Retinal pigment epithelial cell (primary cell): ENCODE measurements at regions not wholly inside any gene's neighbourhood (a gene's known extent, or its start where the extent isn't known, plus 50 kb on each side); places are given as distances from the start of the nearest gene placed in this dataset.

Experiments
- DNase-seq: peaks from one replicate; pipeline ENCODE4 v3.0.0-alpha.2; 2010; ENCODE audit warnings: low read depth
- H3K4me3 ChIP-seq: 2 replicates; pipeline ENCODE4 v1.5.1; 2011; ENCODE audit warnings: mild to moderate bottlenecking, low read length, control low read depth, moderate library complexity
- TF ChIP-seq, protein P1 (sequence below): conservative IDR thresholded peaks from 2 replicates; pipeline ENCODE4 v1.5.1; 2011; ENCODE audit warnings: low read depth, low read length, control low read depth, inconsistent platforms

DNA sequence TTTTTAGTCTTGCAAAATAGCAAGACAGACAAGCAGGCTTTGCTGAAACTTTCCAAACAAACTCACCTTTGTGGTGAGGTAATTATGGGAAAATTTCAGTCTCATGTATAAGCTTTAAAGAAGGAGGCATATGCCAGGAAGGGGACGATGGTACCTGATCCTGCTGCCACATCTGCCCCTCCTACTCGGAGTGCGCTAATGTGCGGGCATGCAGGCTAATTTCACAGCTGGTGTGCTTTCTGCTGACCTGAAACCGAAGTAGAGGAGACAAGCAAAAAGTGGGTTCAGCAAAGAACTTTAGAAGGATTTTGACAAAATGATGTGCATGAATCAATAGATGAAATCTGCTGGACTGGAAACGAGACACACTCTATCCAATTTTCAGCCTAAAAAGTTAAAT is 117.1 kb upstream of the IRX4 start:
- no peak for DNase-seq
- TF ChIP-seq, protein P1, sequence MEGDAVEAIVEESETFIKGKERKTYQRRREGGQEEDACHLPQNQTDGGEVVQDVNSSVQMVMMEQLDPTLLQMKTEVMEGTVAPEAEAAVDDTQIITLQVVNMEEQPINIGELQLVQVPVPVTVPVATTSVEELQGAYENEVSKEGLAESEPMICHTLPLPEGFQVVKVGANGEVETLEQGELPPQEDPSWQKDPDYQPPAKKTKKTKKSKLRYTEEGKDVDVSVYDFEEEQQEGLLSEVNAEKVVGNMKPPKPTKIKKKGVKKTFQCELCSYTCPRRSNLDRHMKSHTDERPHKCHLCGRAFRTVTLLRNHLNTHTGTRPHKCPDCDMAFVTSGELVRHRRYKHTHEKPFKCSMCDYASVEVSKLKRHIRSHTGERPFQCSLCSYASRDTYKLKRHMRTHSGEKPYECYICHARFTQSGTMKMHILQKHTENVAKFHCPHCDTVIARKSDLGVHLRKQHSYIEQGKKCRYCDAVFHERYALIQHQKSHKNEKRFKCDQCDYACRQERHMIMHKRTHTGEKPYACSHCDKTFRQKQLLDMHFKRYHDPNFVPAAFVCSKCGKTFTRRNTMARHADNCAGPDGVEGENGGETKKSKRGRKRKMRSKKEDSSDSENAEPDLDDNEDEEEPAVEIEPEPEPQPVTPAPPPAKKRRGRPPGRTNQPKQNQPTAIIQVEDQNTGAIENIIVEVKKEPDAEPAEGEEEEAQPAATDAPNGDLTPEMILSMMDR, result no peak
- no peak overlapping the region for H3K4me3 ChIP-seq

DNA sequence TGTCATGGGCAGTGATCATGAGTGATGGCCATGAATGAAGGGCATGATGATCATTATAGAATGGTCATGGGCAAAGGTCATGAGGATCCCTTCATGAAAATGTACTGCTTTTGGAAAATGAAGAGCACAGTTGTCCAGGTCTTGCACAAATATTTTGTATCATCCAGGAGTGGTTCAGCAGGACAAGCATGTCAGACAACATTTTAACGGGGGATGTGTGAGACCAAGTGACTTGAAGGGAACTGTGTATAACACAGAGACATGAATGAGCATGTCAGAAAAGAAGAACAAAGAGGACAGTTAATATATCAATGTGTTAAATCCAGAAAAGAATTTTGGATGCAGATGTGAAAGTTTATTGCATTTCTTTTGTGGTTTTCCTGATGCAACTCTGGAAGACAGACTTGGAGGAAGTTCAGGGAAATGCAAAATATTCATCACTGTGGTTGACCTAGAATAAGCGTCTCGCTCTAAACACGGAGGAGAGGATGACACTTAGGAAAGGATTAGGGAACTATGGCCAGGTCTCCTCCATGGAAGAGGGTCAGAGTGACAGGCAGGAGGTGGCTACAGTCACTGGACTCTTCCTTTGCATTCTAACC is 116.1 kb upstream of the IRX4 start:
- H3K4me3 ChIP-seq, result no peak overlapping the region
- no peak for DNase-seq
- TF ChIP-seq, protein P1, result no peak

DNA sequence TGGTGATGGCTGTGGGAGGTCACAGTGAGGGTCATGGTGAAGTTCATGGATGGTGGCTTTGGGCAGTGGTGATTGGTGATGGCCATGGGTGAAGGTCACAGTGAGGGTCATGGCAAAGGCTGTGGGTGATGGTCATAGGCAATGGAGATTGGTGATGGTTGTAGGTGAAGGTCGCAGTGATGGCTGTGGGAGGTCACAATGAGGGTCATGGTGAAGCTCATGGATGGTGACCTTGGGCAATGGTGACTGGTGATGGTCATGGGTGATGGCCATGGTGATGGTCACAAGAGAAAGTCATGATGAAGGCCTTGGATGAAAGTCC is 115.6 kb upstream of the IRX4 start:
- TF ChIP-seq, protein P1, result no peak
- no peak for DNase-seq
- no peak overlapping the region for H3K4me3 ChIP-seq

DNA sequence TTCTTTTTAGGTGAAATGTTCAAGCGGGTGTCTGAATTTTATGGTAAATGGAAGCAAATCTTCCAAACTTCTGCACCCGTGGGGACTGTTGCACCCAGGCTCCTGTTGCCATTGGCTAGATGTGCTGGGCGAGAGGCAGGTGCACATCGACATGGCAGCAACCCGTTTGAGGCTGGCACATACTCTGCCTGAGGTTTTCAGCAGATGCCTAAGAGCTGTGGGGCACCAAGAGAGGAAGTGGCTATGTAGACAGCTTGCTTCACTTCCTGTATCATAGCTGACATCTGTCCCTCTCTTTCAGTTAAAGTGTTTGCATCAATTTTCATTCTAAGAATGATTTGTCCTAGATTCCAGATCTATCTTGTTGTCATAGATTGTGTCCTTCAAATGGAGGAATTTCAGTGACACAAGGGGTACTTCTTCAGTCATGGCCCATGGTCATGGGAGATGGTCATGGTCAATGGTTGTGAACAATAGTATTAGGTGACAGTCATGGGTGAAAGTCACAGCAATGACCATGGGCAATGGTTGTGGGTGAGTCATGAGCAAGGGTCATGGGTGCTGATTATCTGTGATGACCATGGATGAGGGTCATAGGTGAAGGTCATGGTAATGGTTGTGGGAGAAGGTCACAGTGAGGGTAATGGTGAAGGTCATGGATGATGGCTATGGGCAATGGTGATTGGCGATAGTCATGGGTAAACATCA is 115.1 kb upstream of the IRX4 start:
- no peak overlapping the region for H3K4me3 ChIP-seq
- TF ChIP-seq, protein P1, result no peak
- no peak for DNase-seq

DNA sequence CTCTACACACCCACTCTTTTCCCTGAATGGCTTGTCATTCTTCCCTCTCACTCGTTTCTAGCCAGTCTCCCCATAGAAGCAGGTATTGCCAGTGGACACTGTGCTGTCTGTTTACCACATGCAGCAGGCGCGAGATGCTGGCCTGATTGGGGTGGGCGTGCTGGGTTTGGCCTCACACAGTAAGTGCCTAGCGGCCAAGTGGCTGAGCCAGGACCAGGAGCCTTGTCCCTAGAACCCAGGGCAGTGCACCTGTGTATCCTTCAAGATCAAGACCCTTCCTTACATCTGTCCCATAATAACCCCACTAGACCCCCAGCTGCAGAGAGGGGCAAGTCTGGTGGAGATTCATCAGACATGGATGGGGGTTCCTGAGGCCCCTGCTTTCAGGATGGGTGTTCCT is 112.8 kb upstream of the IRX4 start:
- H3K4me3 ChIP-seq, result no peak overlapping the region
- TF ChIP-seq, protein P1, result no peak
- DNase-seq, result no peak

DNA sequence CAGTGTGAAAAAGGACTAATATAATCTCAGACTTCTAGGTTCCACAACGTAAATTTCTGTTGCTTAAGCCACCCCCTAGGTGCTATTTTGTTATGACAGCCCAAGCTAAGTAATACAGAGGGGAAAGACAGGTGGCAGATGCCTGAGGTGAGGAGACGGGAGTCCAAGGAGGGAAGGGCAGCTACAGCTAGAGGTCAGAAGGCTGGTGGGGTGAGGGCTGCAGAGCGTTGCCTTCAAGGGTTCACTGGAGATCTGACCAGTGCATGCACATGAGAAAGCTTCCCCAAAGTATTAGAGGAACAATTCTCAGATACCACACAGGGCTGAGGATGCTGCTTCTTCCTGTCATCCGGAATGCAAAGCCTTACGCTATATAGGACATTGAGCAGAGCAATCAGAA is 104.7 kb upstream of the IRX4 start:
- TF ChIP-seq, protein P1, result no peak
- H3K4me3 ChIP-seq, result no peak overlapping the region
- DNase-seq, result no peak

DNA sequence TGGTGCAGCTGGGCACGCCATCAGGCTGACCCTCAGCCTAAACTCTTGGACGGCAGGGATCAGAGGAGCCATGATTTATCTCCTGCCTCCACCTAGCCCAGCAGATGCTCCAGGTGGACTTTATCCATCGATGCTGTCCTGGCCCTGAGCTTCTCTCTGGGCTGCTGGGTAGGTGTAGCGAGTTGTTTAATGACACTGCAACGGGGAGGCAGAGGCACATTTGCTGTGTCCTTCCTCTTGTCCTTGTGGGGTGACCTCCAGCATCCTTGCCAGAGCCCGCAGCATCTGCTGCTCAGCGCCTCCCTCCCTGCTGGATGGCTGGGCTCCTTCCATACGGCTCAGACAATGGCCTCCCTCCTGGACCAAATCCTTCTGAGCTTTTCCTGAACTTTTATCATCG is 103.1 kb upstream of the IRX4 start:
- H3K4me3 ChIP-seq, result no peak overlapping the region
- TF ChIP-seq, protein P1, result no peak
- no peak for DNase-seq
